GM21526 (cell line): ENCODE measurements at regions not wholly inside any gene's neighbourhood (a gene's known extent, or its start where the extent isn't known, plus 50 kb on each side); places are given as distances from the start of the nearest gene placed in this dataset.
"Not testable (repeated sequence)": the region's sequence is repeated elsewhere in the genome, so short reads cannot be mapped to it uniquely, and the experiment has no call there.

Experiments
- ATAC-seq: cut with Tn5 transposase; IDR thresholded peaks from one replicate; pipeline ENCODE4 v1.9.1; 2021; ENCODE audit warnings: moderate library complexity; ENCODE audit not compliant: unreplicated experiment, low FRiP score

DNA sequence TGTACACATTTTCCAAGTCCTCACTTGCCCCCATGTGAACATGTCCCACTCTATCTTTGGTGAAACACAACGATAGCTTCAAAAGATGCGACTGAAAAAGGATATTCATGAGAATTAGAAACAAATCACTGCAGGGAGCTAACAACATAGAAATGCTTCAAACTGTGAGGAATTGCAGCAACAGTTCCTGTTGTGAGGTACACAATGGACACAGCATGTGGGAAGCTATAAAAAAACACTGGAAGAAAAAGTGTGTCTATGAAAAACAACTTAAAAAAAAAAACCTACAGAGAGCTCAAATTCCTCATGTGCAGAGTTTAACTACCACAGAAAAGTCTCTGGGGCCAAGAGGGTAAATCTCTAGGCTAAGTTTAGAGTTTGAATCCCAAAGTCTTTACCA, 51.6 kb upstream of the BLTP1 start:
- no peak for ATAC-seq

GRCh38 chr4:122099896-122100295, 52.2 kb upstream of the BLTP1 start:
- no peak for ATAC-seq

- no peak for ATAC-seq
These were observed 60.2 kb upstream of the BLTP1 start for GRCh38 chr4:122091836-122092405.

DNA sequence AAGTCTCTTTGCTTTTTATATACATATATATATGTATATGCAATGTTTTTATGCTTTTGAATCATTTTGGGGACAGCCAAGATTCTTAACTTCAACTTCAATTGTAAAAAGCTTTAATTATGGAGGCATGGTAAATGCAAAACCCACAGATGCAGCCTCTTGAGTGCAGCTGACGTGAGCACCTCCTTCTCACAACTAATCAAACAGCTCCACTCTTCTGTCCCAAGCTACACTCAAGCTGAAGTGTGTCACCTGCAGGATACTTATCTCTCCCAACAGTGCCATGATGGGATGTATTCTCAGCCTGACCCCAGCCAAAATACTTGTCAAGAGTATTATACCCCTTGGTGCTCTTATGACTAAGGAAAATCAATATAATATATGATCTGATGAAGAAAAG, 60.7 kb upstream of the BLTP1 start:
- ATAC-seq, result no peak

DNA sequence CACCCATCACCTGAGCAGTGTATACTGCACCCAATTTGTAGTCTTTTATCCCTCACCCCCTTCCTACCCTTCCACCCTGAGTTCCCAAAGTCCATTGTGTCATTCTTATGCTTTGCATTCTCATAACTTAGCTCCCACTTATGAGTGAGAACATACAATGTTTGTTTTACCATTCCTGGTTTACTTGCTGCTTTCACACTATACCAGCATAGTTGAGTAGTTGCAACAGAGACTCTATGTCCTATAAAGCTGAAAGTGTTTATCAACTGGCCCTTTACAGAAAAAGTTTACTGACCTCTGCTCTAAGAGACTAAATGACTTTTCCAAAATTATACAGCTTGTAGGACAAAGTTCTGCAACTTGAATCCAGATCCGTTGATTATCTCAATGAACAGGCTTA, 61.1 kb upstream of the BLTP1 start:
- no peak for ATAC-seq

DNA sequence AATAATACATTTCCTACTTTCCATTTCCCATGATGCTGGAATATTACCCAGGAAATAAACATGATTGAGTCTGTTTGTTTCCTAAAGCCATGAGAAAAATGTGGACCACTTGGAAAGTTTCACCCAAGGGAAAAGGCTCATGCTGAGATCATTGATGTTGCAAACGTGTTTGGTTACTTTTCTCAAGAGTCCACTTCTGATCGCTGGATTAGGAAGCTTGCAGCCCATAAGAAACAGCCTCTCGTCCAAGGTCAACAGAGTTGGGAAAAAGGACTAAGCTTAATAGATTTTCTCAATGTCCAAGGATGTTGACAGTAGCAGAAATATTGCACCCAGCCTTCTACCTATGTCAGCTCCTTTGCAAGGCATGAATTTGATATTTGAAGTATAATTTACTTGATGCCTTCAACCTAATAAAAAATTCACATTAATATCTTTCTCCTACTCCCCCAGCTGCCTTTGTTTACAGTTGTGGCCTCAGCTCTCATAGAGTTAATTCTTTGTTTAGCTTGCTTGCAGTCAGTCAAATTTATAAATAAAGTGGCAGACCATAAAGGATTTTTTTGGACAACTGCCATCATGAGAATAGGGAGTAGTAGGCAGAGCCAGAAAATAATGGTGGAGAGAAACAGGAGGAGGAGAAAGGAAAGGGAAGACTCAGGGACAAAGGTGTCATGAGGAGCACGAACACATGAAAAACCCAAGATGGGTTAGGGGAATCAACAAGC, 65.6 kb upstream of the BLTP1 start:
- no peak for ATAC-seq

- ATAC-seq, result no peak
These were observed 68.1 kb upstream of the BLTP1 start for GRCh38 chr4:122083989-122084388.

DNA sequence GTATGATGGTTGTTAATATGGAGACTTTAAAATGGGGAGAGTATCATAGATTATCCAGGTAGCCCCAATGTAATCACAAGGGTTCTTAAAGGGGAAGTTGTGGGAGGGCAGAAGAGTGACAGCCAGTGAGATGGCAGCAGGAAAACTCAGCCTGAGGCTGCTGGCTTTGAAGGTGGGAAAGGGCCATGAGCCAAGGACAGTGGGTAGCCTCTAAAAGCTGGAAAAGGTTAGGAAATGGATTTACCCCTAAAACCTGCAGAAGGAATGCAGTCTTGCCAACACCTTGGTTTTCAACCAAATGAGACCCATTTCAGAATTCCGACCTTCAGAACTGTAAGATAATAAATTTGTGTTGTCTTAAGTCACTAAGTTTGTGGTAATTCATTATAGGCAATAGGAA, 68.8 kb upstream of the BLTP1 start:
- ATAC-seq, result no peak

- no peak for ATAC-seq
These were observed 69.5 kb upstream of the BLTP1 start for GRCh38 chr4:122082661-122083060.

DNA sequence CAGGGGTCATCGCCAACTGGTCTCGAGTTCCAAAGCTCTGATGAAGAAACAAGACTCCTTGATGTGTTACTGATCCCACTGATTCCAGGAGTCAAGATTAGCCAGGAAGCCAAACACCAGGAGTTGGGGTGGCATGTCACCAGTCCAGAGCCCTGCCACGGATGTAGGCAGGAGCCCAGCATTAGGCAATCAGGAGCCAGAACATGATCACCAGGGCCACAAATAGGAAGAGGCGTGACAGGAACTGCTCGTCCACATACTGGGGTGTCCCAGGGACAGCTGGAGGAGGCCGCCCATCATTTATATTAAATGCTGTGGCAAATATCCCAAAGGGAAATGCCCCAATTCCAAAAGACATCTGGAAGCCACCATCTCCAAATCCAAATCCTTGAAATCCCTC, 74.5 kb upstream of the BLTP1 start:
- ATAC-seq, result not testable (repeated sequence)

GRCh38 chr4:122076835-122077234, 75.3 kb upstream of the BLTP1 start:
- not testable (repeated sequence) for ATAC-seq

DNA sequence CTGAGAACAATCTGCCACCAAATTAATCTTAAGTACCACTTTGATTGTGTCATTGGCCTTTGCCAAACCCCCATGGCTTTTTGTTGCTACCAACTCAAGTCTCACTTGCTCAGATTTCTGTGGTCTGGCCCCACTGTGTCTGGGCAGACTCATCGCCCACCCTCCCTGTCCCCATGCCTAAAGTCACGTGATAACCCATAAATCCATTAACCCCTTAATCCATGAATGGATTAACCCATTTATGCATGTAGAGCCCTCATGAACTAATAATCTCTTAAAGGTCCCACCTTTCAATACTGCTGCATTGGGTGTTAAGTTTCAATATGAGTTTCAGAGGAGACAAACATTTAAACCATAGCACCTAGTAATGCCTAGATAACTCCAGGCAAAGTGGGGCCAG, 78.5 kb upstream of the BLTP1 start:
- ATAC-seq, result no peak

GRCh38 chr4:122065915-122066314, 86.2 kb upstream of the BLTP1 start:
- no peak for ATAC-seq

DNA sequence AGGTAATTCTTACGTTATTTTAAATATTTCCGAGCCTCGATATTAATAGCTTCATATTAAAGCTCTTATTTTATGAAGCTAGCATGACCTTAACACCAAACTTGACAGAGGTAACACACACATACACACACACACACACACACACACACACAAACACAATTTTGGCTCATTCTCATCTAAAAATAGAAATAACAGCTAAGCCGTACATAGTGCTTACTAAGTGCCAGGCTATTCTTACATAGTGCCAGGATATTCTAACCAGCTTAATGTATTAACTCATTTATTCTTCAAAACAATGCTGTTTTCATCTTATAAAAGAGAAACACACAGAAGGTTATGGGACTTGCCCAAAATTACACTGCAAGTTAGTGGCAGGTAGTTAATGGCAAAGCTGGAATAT, 87.0 kb upstream of the BLTP1 start:
- ATAC-seq, result no peak

- no peak for ATAC-seq
These were observed 98.9 kb upstream of the BLTP1 start for GRCh38 chr4:122053186-122053585.

DNA sequence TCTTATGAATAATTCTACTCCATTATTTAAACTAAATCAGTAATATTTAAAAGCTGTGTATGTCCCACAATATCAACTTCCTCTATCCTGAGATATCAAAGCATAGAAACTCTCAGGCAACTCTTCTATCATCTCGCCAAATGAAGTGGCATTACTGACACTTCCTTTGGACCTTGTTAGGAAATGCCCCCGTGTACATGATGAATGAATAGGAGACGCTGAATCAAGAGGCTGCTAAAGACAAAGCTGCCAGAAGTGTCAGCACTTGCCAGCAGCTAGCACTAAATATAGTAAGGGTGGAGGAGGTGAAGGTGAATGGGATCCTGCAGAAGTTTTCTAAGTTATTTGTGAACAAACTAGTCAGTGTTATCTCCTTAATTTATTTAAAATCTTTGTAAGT, 99.5 kb upstream of the BLTP1 start:
- ATAC-seq, result no peak

DNA sequence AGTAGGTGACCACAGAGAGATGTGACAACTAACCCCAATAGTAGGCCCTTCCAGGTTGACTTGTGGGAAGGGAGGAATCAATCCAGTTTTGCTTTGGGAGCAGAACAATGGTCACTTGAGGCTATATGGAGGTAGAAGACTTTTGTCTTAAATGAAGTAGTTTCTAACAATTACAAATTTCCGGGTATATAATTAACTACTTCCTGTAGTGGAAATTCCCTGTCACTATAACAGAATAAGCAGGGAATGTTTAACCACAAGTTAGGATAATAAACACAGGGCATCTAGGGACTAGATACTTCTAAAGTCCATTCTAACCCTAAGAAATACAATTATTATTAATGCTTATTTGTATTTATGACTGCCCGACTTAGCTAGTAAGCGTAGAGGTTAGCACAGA, 99.0 kb upstream of the TRPC3 start:
- ATAC-seq, result no peak

- no peak for ATAC-seq
These were observed 95.9 kb upstream of the TRPC3 start for GRCh38 chr4:122047456-122048425.

GRCh38 chr4:122046255-122046654, 94.4 kb upstream of the TRPC3 start:
- ATAC-seq, result no peak

DNA sequence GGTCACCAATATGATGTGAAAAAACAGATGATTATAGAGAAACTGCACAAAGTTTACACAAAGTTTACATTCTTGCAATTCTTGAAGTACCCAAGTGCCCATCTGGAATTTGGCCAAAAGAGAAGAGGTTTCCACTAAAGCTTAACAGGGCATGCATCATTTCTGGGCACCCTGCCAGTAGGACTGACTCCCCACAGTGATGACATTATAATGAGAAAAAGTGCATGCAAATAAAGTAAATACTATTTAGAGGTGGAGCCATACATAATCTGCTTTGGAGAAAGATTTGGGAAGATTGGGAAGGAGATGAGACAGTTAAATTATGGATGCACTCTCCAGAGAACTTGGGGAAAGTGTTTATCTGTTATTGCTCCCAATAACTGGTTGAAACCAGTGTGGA, 93.7 kb upstream of the TRPC3 start:
- no peak for ATAC-seq

DNA sequence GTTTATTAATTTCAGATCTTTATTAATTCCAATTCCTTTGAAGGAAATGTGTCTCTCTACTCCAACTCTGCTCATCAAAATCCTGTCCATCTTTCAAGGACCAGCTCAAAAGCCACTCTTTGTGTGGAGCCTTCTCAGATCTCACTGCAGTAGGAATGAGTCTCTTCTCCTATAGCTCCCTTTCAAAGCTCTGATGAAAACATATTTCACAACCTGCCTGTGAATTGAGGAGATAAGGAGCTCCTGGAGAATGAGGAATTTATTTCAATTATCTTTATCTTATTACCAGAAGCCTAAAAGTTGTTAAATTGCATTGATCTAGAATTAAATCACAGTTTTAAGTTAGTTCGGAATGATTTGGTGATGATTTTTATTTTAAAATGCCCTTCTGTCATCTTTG, 92.6 kb upstream of the TRPC3 start:
- no peak for ATAC-seq
